K562 (cell line): ENCODE measurements at regions not wholly inside any gene's neighbourhood (a gene's known extent, or its start where the extent isn't known, plus 50 kb on each side); places are given as distances from the start of the nearest gene placed in this dataset.

Source experiments
- BRD9 ChIP-seq: fragments of 450-650 bp; IDR thresholded peaks from 2 replicates; pipeline ENCODE4 v1.6.1; 2018; ENCODE audit warnings: low read depth; ENCODE audit not compliant: partially characterized antibody
- KDM1A ChIP-seq, 2 experiments: fragments of 450-650 bp; IDR thresholded peaks; 2 replicates each; pipeline ENCODE4 v1.6.1; 2016; ENCODE audit warnings: mild to moderate bottlenecking in 2 of 2
- MCM5 ChIP-seq: fragments of 450-650 bp; IDR thresholded peaks from 2 replicates; pipeline ENCODE4 v1.6.1; 2016; ENCODE audit warnings: low read depth
- SIN3A ChIP-seq, 2 experiments: fragments of 150-350 bp in 1 of 2; IDR thresholded peaks; 2 replicates each; pipeline ENCODE4 v1.6.1; 2011 to 2016; ENCODE audit warnings: borderline replicate concordance in 2 of 2, low read depth in 2 of 2, low read length in 2 of 2, mild to moderate bottlenecking in 2 of 2, moderate library complexity in 2 of 2; ENCODE audit not compliant: control insufficient read depth in 1 of 2
- SNRNP70 ChIP-seq: fragments of 200-400 bp; formaldehyde crosslinking; optimal IDR thresholded peaks from 2 replicates; pipeline ENCODE3; 2017; ENCODE audit warnings: low read depth, low read length
- ZNF212 ChIP-seq: fragments of 450-650 bp; formaldehyde crosslinking; IDR thresholded peaks from 2 replicates; pipeline ENCODE4 v1.4.0; 2020; ENCODE audit warnings: mild to moderate bottlenecking
- TF ChIP-seq, protein P1 (sequence below): fragments of 150-350 bp; conservative IDR thresholded peaks from 2 replicates; pipeline ENCODE4 v1.6.1; 2014; ENCODE audit warnings: low read length
- TF ChIP-seq, protein P2 (sequence below): fragments of 200-800 bp; sonication (Bioruptor generic); IDR thresholded peaks from 2 replicates; pipeline ENCODE4 v1.6.1; 2017; ENCODE audit warnings: missing genetic modification characterization, missing compliant biosample characterization

DNA sequence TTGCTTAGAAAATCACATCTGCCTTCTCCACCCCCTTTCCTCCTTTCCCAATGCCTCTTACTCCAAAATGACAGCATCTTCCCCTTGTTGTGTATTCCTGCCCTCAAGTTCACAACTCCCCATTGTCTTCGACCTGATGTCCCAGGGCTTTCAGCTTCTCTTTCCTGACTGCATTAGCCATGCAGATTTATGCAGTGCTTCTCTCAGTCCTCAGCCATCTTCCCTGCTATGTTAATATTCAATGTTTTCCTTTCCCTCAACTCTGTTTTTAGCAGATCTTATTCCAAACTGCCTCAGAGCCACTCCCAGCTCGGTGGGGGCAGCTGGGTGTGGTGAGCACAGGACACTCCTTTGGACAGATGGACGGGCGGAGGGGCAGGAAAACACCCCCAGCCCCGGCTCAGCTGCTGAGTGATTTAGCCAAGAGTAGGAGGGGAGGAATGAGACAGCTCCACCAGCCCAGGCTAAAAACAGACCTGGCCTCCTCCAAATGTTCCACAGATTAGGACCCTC lies 71.0 kb downstream of the CD2 start (continued):
- TF ChIP-seq, protein P1, sequence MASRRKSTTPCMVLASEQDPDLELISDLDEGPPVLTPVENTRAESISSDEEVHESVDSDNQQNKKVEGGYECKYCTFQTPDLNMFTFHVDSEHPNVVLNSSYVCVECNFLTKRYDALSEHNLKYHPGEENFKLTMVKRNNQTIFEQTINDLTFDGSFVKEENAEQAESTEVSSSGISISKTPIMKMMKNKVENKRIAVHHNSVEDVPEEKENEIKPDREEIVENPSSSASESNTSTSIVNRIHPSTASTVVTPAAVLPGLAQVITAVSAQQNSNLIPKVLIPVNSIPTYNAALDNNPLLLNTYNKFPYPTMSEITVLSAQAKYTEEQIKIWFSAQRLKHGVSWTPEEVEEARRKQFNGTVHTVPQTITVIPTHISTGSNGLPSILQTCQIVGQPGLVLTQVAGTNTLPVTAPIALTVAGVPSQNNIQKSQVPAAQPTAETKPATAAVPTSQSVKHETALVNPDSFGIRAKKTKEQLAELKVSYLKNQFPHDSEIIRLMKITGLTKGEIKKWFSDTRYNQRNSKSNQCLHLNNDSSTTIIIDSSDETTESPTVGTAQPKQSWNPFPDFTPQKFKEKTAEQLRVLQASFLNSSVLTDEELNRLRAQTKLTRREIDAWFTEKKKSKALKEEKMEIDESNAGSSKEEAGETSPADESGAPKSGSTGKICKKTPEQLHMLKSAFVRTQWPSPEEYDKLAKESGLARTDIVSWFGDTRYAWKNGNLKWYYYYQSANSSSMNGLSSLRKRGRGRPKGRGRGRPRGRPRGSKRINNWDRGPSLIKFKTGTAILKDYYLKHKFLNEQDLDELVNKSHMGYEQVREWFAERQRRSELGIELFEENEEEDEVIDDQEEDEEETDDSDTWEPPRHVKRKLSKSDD = no peak
- no peak for TF ChIP-seq SNRNP70
- TF ChIP-seq SIN3A (IDR thresholded peaks at IDR 0.05; ENCODE audit: borderline replicate concordance in 2 of 2, control insufficient read depth in 1 of 2, low read depth in 2 of 2, low read length in 2 of 2) = 0 out of 4 replicates have a peak, but pooled peaks of 1 of the 2 experiments have one; percentile 23
- peak; percentile 9 for TF ChIP-seq BRD9
- no peak for TF ChIP-seq ZNF212 (CRISPR knock-in tag)
- TF ChIP-seq KDM1A (IDR thresholded peaks at IDR 0.05) = peak; percentile 34 to 44; a peak in 1 of 4 replicates
- no peak for TF ChIP-seq MCM5
- TF ChIP-seq, protein P2, sequence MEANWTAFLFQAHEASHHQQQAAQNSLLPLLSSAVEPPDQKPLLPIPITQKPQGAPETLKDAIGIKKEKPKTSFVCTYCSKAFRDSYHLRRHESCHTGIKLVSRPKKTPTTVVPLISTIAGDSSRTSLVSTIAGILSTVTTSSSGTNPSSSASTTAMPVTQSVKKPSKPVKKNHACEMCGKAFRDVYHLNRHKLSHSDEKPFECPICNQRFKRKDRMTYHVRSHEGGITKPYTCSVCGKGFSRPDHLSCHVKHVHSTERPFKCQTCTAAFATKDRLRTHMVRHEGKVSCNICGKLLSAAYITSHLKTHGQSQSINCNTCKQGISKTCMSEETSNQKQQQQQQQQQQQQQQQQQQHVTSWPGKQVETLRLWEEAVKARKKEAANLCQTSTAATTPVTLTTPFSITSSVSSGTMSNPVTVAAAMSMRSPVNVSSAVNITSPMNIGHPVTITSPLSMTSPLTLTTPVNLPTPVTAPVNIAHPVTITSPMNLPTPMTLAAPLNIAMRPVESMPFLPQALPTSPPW (CRISPR knock-in tag) = peak; percentile 82
